CD4-positive, alpha-beta memory T cell (primary cell): ENCODE measurements at regions not wholly inside any gene's neighbourhood (a gene's known extent, or its start where the extent isn't known, plus 50 kb on each side); places are given as distances from the start of the nearest gene placed in this dataset.
A peak's percentile ranks its signal among the peaks of the same experiment; 100 is the strongest.
"Not testable (repeated sequence)": the region's sequence is repeated elsewhere in the genome, so short reads cannot be mapped to it uniquely, and the experiment has no call there.

Experiments used
- CTCF ChIA-PET: fragments of 350-600 bp; sonication (Branson Sonifier 250); formaldehyde crosslinking; loops from one replicate; lab custom pipeline; 2021; ENCODE audit warnings: inconsistent platforms; ENCODE audit not compliant: partially characterized antibody; lab: Charles Lee
- POLR2A ChIA-PET: fragments of 350-600 bp; sonication (Branson Sonifier 250); formaldehyde crosslinking; loops from one replicate; lab custom pipeline; 2021; ENCODE audit not compliant: partially characterized antibody; lab: Charles Lee
- DNase-seq, 5 donors: peaks; one replicate each; pipeline versions ENCODE4 v3.0.0 to v3.0.0-alpha.2; 2020 to 2022; ENCODE audit warnings: mixed read lengths in 1 of 5
- H3K27ac ChIP-seq: one replicate; pipeline ENCODE4 v1.7.0; 2013; ENCODE audit warnings: low read depth, low read length
- H3K27me3 ChIP-seq: 2 replicates; pipeline ENCODE4 v1.7.0; 2013; ENCODE audit warnings: mild to moderate bottlenecking, low read length, moderate library complexity; ENCODE audit not compliant: insufficient read depth
- H3K36me3 ChIP-seq: 2 replicates; pipeline ENCODE4 v1.7.0; 2013; ENCODE audit warnings: mild to moderate bottlenecking, low read length, moderate library complexity; ENCODE audit not compliant: insufficient read depth
- H3K4me1 ChIP-seq: 2 replicates; pipeline ENCODE4 v1.7.0; 2013; ENCODE audit warnings: mild to moderate bottlenecking, low read length, moderate library complexity; ENCODE audit not compliant: insufficient read depth
- H3K4me3 ChIP-seq, 2 donors: one replicate each; pipeline ENCODE4 v1.7.0; 2013; ENCODE audit warnings: low read length in 2 of 2, mild to moderate bottlenecking in 1 of 2
- H3K9me3 ChIP-seq, 2 donors: one replicate each; pipeline ENCODE4 v1.7.0; 2013; ENCODE audit warnings: low read length in 2 of 2, control low read depth in 1 of 2; ENCODE audit not compliant: control insufficient read depth in 1 of 2
- H3K27ac Mint-ChIP-seq, 7 donors: one replicate each; pipeline ENCODE4 v1.8.0; 2020 to 2021; ENCODE audit warnings: mixed read lengths in 7 of 7, mild to moderate bottlenecking in 6 of 7, inconsistent platforms in 3 of 7, moderate library complexity in 3 of 7
- H3K27me3 Mint-ChIP-seq, 2 donors: one replicate each; pipeline ENCODE4 v1.8.0; 2020 to 2021; ENCODE audit warnings: mixed read lengths in 2 of 2
- H3K36me3 Mint-ChIP-seq, 2 donors: one replicate each; pipeline ENCODE4 v1.8.0; 2020 to 2021; ENCODE audit warnings: mixed read lengths in 2 of 2, inconsistent platforms in 1 of 2, mild to moderate bottlenecking in 1 of 2
- H3K4me1 Mint-ChIP-seq, 4 donors: one replicate each; pipeline ENCODE4 v1.8.0; 2020 to 2021; ENCODE audit warnings: mixed read lengths in 4 of 4, mild to moderate bottlenecking in 1 of 4
- H3K4me3 Mint-ChIP-seq, 8 donors: one replicate each; pipeline ENCODE4 v1.8.0; 2020 to 2021; ENCODE audit warnings: mixed read lengths in 8 of 8, mild to moderate bottlenecking in 7 of 8, moderate library complexity in 6 of 8, inconsistent platforms in 3 of 8
- H3K9me3 Mint-ChIP-seq, 8 donors: one replicate each; pipeline ENCODE4 v1.8.0; 2020 to 2021; ENCODE audit warnings: mixed read lengths in 8 of 8, mild to moderate bottlenecking in 5 of 8, inconsistent platforms in 3 of 8, moderate library complexity in 1 of 8
- intact Hi-C: fragments of 100-400 bp; cut with micrococcal nuclease; formaldehyde crosslinking; loops from one replicate; pipeline ENCODE4 v1.15.1; 2023

DNA sequence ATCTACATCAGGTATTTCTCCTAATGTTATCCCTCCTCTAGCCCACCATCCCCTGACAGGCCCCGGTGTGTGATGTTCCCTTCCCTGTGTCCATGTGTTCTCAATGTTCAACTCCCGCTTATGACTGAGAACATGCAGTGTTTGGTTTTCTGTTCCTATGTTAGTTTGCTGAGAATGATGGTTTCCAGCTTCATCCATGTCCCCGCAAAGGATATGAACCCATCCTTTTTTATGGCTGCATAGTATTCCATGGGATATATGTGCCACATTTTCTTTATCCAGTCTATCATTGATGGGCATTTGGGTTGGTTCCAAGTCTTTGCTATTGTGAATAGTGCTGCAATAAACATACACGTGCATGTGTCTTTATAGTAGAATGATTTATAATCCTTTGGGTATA is 68.1 kb upstream of the RGS7 start:
- not testable (repeated sequence) for H3K27ac Mint-ChIP-seq

DNA sequence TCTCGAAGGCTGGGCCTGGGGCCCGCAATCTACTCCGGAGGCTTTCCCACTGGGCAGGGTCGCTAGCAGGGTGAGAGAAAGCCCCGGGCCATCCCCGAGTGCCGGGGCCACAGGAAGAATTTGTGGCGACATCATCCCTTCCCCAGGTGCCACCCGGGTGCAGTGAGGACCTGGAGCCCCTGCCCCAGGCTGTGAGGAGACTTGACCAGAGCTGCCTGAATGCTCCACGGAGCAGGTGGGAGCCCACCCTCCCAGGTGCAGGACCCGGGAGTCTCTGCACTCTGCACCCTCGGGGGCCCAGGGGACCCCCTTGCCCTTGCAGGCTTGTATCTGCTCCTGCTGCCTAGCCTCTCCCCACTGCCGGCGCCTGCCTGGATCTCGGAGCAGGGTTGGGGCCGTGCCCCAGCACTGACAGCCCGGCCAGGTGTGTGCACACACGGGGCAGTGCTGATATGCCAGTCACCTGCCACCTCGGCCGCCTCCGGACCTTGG is 67.5 kb upstream of the RGS7 start:
- no peak overlapping the region for H3K27ac Mint-ChIP-seq
- no peaks in the 10 kb centered on the region for H3K36me3 ChIP-seq
- no peaks in the 10 kb centered on the region for H3K9me3 ChIP-seq
- DNase-seq, result no peak
- peaks cover 36 to 37% of the 10 kb centered on the region in 2 donors for H3K27me3 Mint-ChIP-seq
- ChIA-PET POLR2A (no interaction called here), CTCF (no interaction called here)
- H3K4me1 Mint-ChIP-seq, result peaks cover 2 to 5% (median 3%) of the 10 kb centered on the region in 4 donors
- H3K4me3 Mint-ChIP-seq, result peak overlapping the region in 3 of 8 donors; percentile 40 to 77 (median 49)
- intact Hi-C loops, result no loop called here
- H3K27me3 ChIP-seq, result no peaks in the 10 kb centered on the region
- peaks cover 0 to 14% (median 8%) of the 10 kb centered on the region in 8 donors for H3K9me3 Mint-ChIP-seq
- H3K27ac ChIP-seq, result no peak overlapping the region
- H3K4me3 ChIP-seq, result no peak overlapping the region
- no peaks in the 10 kb centered on the region for H3K4me1 ChIP-seq
- H3K36me3 Mint-ChIP-seq, result no peaks in the 10 kb centered on the region

More for the DNA sequence above, 68.1 kb upstream of the RGS7 start:
- intact Hi-C loops, H3K4me1 Mint-ChIP-seq, H3K4me1 ChIP-seq, CTCF ChIA-PET, H3K27me3 ChIP-seq, H3K36me3 ChIP-seq, DNase-seq, H3K36me3 Mint-ChIP-seq, H3K4me3 ChIP-seq, H3K9me3 ChIP-seq, POLR2A ChIA-PET, H3K27ac ChIP-seq: not testable (repeated sequence)
- Mint-ChIP-seq H3K4me3 (peak overlapping the region in 7 of 8 donors; percentile 15 to 77 (median 49)), H3K9me3 (peaks cover 0 to 14% (median 7%) of the 10 kb centered on the region in 8 donors), H3K27me3 (peaks cover 36 to 38% of the 10 kb centered on the region in 2 donors)

DNA sequence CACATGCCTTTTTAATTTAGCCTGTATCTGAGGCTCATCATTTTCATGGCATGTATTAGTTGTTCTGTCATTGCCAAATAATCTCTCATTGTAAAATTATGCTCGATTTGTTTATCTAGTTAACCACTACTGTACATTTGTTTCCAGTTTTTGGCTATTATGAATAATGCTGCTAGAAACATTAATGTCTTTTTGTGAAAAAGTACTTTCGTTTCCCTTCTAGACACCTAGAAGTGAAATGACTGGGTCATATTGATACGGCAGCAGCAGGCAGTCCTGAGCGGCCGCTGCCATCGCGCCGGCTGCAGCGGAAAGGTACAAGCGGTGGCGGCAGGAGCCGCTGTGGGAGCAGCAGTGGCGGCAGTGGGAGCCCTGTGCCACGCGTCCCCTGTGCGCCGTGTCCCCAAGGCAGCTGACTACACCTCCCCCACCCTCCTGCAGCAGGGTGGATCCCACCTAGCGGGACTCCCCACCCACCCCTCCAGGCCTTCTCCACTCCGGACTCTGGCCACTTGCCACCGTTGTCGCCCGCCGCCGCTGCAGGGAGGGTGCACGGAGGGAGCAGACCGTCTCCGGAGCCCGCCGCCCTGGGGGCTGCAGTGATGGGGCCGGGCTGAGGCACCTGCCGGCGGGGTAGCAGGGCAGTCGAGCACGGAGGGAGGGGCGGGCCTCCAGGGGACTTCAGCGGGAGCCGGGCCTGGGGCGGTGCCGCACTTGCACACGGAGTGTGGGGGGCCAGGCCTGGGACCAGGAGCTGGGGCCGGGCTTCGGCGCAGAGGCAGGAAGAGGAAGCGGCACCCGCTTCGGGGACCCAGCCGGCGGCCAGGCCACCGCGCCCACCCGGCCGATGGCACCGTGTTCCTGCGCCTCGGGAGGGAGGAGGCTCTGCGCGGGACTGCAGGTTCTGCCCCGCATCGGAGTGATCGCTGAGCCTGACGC is 66.8 kb upstream of the RGS7 start:
- CTCF ChIA-PET, result no interaction called here
- no peaks in the 10 kb centered on the region for H3K36me3 ChIP-seq
- Mint-ChIP-seq H3K36me3 (no peaks in the 10 kb centered on the region), H3K9me3 (peaks cover 0 to 13% (median 9%) of the 10 kb centered on the region in 8 donors), H3K4me1 (peaks cover 2 to 5% (median 3%) of the 10 kb centered on the region in 4 donors), H3K4me3 (peak overlapping the region in 6 of 8 donors; percentile 19 to 80 (median 67)), H3K27me3 (peaks cover 36 to 37% of the 10 kb centered on the region in 2 donors), H3K27ac (no peak overlapping the region)
- intact Hi-C loops, result no loop called here
- POLR2A ChIA-PET, result no interaction called here
- H3K27me3 ChIP-seq, result no peaks in the 10 kb centered on the region
- no peak overlapping the region for H3K4me3 ChIP-seq
- H3K4me1 ChIP-seq, result no peaks in the 10 kb centered on the region
- H3K9me3 ChIP-seq, result no peaks in the 10 kb centered on the region
- no peak overlapping the region for H3K27ac ChIP-seq
- DNase-seq, result no peak

DNA sequence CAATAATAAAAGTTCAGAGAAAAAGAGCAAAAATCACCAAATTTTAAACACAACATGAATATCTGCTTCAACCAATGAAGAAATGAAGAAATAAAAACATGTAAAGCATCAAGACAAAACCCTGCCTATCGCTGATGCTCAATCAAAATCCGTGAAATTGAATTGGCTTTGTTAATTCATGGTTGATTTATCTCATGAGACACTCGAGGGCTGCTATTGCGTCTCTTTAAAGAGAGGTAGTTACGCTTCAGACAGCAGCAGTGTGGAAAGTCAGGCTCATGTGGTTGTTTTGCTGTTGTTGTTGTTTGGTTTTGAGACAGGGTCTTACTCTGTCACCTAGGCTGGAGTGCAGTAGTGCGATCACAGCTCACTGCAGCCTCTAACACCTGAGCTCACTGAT is 65.5 kb upstream of the RGS7 start:
- no peaks in the 10 kb centered on the region for H3K36me3 Mint-ChIP-seq
- H3K4me1 ChIP-seq, result no peaks in the 10 kb centered on the region
- no peak overlapping the region for H3K27ac Mint-ChIP-seq
- peak overlapping the region in 1 of 8 donors; percentile 40 for H3K4me3 Mint-ChIP-seq
- CTCF ChIA-PET, result interaction anchor here (1.0 kb wide), 1 partner anchor 9 kb away, joined by 3 read pairs; no protein-coding TSS in a partner anchor
- peaks cover 0 to 15% (median 11%) of the 10 kb centered on the region in 8 donors for H3K9me3 Mint-ChIP-seq
- no peaks in the 10 kb centered on the region for H3K36me3 ChIP-seq
- POLR2A ChIA-PET, result no interaction called here
- no peak overlapping the region for H3K27ac ChIP-seq
- H3K4me3 ChIP-seq, result no peak overlapping the region
- H3K27me3 Mint-ChIP-seq, result peaks cover 29 to 31% of the 10 kb centered on the region in 2 donors
- H3K9me3 ChIP-seq, result no peaks in the 10 kb centered on the region
- intact Hi-C loops, result no loop called here
- no peaks in the 10 kb centered on the region for H3K27me3 ChIP-seq
- DNase-seq, result no peak
- peaks cover 2 to 5% (median 3%) of the 10 kb centered on the region in 4 donors for H3K4me1 Mint-ChIP-seq

DNA sequence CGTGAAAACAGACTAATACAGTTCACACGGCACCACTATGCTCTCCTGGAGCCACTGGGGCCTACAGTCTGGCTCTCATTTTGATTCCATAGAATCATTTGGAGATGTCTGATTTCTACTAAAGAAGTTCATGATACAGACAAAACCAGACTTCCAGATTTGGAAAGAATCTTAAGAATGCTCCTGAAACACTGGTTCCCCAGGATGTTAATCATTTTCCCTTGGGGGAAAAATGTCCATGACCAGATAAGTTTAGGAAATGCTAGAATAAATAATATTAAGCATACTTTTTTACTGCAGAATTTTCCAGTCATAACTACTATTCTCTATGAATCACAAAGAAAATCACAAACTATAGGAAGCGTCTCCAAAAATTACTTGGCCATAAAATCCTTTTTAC is 63.0 kb upstream of the RGS7 start:
- Histone ChIP-seq H3K27ac (no peak overlapping the region), H3K36me3 (no peaks in the 10 kb centered on the region), H3K27me3 (no peaks in the 10 kb centered on the region), H3K9me3 (no peaks in the 10 kb centered on the region), H3K4me3 (no peak overlapping the region), H3K4me1 (no peaks in the 10 kb centered on the region)
- Mint-ChIP-seq H3K9me3 (peaks cover 0 to 12% (median 4%) of the 10 kb centered on the region in 8 donors), H3K36me3 (no peaks in the 10 kb centered on the region), H3K27ac (no peak overlapping the region), H3K4me1 (peaks cover 0 to 4% (median under 1%) of the 10 kb centered on the region in 4 donors), H3K4me3 (no peak overlapping the region), H3K27me3 (peaks cover 12 to 14% of the 10 kb centered on the region in 2 donors)
- DNase-seq, result no peak
- POLR2A ChIA-PET, result no interaction called here
- intact Hi-C loops, result no loop called here
- CTCF ChIA-PET, result no interaction called here

DNA sequence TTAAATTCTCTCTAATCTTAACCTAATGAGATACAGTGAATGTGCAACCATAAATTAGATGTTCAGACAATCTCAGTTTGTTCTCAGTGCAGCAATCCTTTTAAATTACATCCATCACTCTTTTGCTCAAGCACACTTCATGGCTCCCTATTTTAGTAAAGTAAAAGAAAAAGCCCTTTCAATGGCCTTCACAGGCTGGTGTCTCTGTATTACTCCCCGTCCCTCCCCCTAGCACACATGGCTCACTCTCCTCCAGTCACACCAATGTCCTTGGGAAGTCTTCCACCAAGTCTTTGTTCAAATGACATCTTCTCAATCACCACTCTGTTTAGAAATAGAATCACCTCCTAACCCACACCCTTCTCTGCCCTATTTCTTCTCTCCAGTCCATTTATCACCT is 60.3 kb upstream of the RGS7 start:
- Mint-ChIP-seq H3K4me1 (no peaks in the 10 kb centered on the region), H3K27me3 (peaks cover 4% of the 10 kb centered on the region in 2 donors), H3K27ac (peak overlapping the region in 1 of 7 donors; percentile 36), H3K4me3 (no peak overlapping the region), H3K36me3 (no peaks in the 10 kb centered on the region), H3K9me3 (peaks cover 0 to 12% (median 3%) of the 10 kb centered on the region in 8 donors)
- Histone ChIP-seq H3K27ac (no peak overlapping the region), H3K27me3 (no peaks in the 10 kb centered on the region), H3K4me1 (no peaks in the 10 kb centered on the region), H3K4me3 (no peak overlapping the region), H3K36me3 (no peaks in the 10 kb centered on the region), H3K9me3 (no peaks in the 10 kb centered on the region)
- CTCF ChIA-PET, result no interaction called here
- intact Hi-C loops, result no loop called here
- DNase-seq, result no peak
- POLR2A ChIA-PET, result no interaction called here

DNA sequence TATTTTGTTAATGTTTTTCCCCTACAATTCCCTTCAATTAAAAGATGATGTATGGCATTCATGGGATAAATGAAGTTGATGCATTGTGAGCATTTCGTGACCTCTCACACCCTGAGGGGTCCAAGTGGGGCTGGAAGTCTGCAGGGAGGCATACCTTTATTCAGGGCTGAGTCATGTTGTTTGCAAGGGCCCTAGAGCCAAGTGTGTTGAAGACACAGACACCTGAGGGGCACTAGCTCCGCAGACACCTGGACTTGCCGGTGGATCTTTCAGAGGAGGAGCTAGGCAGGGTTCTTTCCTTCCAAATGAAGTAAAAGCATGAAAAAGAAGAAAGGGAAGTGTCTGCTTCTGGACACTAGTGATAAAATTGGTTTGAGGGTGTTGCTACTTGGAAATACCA is 57.0 kb upstream of the RGS7 start:
- Mint-ChIP-seq H3K4me1 (no peaks in the 10 kb centered on the region), H3K4me3 (no peak overlapping the region), H3K27ac (no peak overlapping the region), H3K9me3 (peaks cover 0 to 8% (median 2%) of the 10 kb centered on the region in 8 donors), H3K27me3 (peaks cover 2% of the 10 kb centered on the region in 2 donors), H3K36me3 (no peaks in the 10 kb centered on the region)
- ChIA-PET CTCF (no interaction called here), POLR2A (no interaction called here)
- Histone ChIP-seq H3K27me3 (no peaks in the 10 kb centered on the region), H3K4me1 (no peaks in the 10 kb centered on the region), H3K9me3 (no peaks in the 10 kb centered on the region), H3K27ac (no peak overlapping the region), H3K4me3 (no peak overlapping the region), H3K36me3 (no peaks in the 10 kb centered on the region)
- intact Hi-C loops, result no loop called here
- DNase-seq, result no peak
